Breast epithelium (tissue), 4 donors: ENCODE measurements at regions not wholly inside any gene's neighbourhood (a gene's known extent, or its start where the extent isn't known, plus 50 kb on each side); places are given as distances from the start of the nearest gene placed in this dataset.
"Not testable (repeated sequence)": the region's sequence is repeated elsewhere in the genome, so short reads cannot be mapped to it uniquely, and the experiment has no call there.

ENCODE experiments used
- DNase-seq, 2 donors: peaks; one replicate each; pipeline ENCODE4 v3.0.0-alpha.2; 2019; ENCODE audit warnings: low spot score in 2 of 2
- H3K27ac ChIP-seq, 2 donors: fragments of 200-600 bp; sonication (generic) in 1 of 2; one replicate each; pipeline ENCODE4 v1.5.1; 2016 to 2019; ENCODE audit warnings: mild to moderate bottlenecking in 1 of 2
- H3K27me3 ChIP-seq, 2 donors: fragments of 200-600 bp; sonication (generic) in 1 of 2; one replicate each; pipeline versions ENCODE4 v1.5.1 to v1.6.0; 2017 to 2019; ENCODE audit warnings: control low read depth in 1 of 2, mild to moderate bottlenecking in 1 of 2
- H3K36me3 ChIP-seq: fragments of 200-600 bp; one replicate; pipeline ENCODE4 v1.5.1; 2019
- H3K4me1 ChIP-seq, 2 donors: fragments of 200-600 bp; sonication (generic); one replicate each; pipeline ENCODE4 v1.5.1; 2016 to 2019; ENCODE audit warnings: control low read depth in 1 of 2
- H3K4me3 ChIP-seq, 3 donors: fragments of 200-600 bp; sonication (generic); 1 replicate in 2 of 3; 2 replicates in 1 of 3; pipeline ENCODE4 v1.5.1; 2016 to 2019; ENCODE audit warnings: mild to moderate bottlenecking in 3 of 3, moderate library complexity in 2 of 3
- H3K9me3 ChIP-seq, 2 donors: fragments of 200-600 bp; sonication (generic) in 1 of 2; one replicate each; pipeline ENCODE4 v1.5.1; 2016 to 2019; ENCODE audit warnings: control low read depth in 1 of 2
- CTCF ChIP-seq, 3 donors: fragments of 450-650 bp; IDR thresholded peaks; one replicate each; pipeline ENCODE4 v1.5.1; 2016 to 2017; ENCODE audit warnings: antibody characterized with exemption in 3 of 3, mild to moderate bottlenecking in 3 of 3, moderate library complexity in 3 of 3
- POLR2A ChIP-seq: fragments of 450-650 bp; IDR thresholded peaks from one replicate; pipeline ENCODE4 v1.6.1; 2016; ENCODE audit warnings: antibody characterized with exemption, mild to moderate bottlenecking, moderate library complexity
- POLR2AphosphoS5 ChIP-seq, 3 donors: sonication (generic); formaldehyde crosslinking; IDR thresholded peaks; one replicate each; pipeline ENCODE4 v1.6.1; 2017; ENCODE audit warnings: antibody characterized with exemption in 3 of 3
- intact Hi-C: fragments of 100-400 bp; cut with DNase I; formaldehyde crosslinking; loops from one replicate; pipeline ENCODE4 v1.15.1; 2023; ENCODE audit warnings: low total_unique reads

GRCh38 chr16:88200896-88201185 is 181.9 kb upstream of the ZNF469 start:
- TF ChIP-seq POLR2A (no peak), CTCF (IDR thresholded peaks at IDR 0.05) (no peak), POLR2AphosphoS5 (IDR thresholded peaks at IDR 0.05) (no peak)
- DNase-seq: peak in 1 of 2 donors; percentile 20
- H3K9me3 ChIP-seq: no peaks in the 10 kb centered on the region
- H3K4me1 ChIP-seq: no peaks in the 10 kb centered on the region
- no peak overlapping the region for H3K4me3 ChIP-seq
- intact Hi-C loops: no loop called here
- H3K27ac ChIP-seq: no peak overlapping the region
- no peaks in the 10 kb centered on the region for H3K36me3 ChIP-seq
- H3K27me3 ChIP-seq: no peaks in the 10 kb centered on the region

- intact Hi-C loops, H3K27ac ChIP-seq, H3K9me3 ChIP-seq, H3K4me3 ChIP-seq, H3K36me3 ChIP-seq, H3K27me3 ChIP-seq, H3K4me1 ChIP-seq, DNase-seq: not testable (repeated sequence)
Measured at GRCh38 chr16:88201611-88202010, 181.1 kb upstream of the ZNF469 start.

GRCh38 chr16:88202207-88202745 is 180.5 kb upstream of the ZNF469 start:
- intact Hi-C loops: no loop called here
- Histone ChIP-seq H3K27me3 (no peaks in the 10 kb centered on the region), H3K4me3 (no peak overlapping the region), H3K4me1 (no peaks in the 10 kb centered on the region), H3K9me3 (no peaks in the 10 kb centered on the region), H3K27ac (no peak overlapping the region), H3K36me3 (no peaks in the 10 kb centered on the region)
- TF ChIP-seq CTCF (IDR thresholded peaks at IDR 0.05): no peak
- TF ChIP-seq POLR2AphosphoS5 (IDR thresholded peaks at IDR 0.05): no peak
- no peak for TF ChIP-seq POLR2A
- peak in 1 of 2 donors; percentile 35 for DNase-seq

- DNase-seq: peak in 1 of 2 donors; percentile 50
- intact Hi-C loops, H3K36me3 ChIP-seq, H3K9me3 ChIP-seq, H3K27ac ChIP-seq, H3K27me3 ChIP-seq, H3K4me1 ChIP-seq, H3K4me3 ChIP-seq: not testable (repeated sequence)
Measured at GRCh38 chr16:88202856-88203681, 179.7 kb upstream of the ZNF469 start.

GRCh38 chr16:88204131-88205110 is 178.3 kb upstream of the ZNF469 start:
- intact Hi-C loops, H3K4me1 ChIP-seq, DNase-seq, H3K27ac ChIP-seq, H3K27me3 ChIP-seq, H3K9me3 ChIP-seq, H3K4me3 ChIP-seq, H3K36me3 ChIP-seq: not testable (repeated sequence)

- H3K36me3 ChIP-seq, intact Hi-C loops, H3K9me3 ChIP-seq, H3K27ac ChIP-seq, H3K4me3 ChIP-seq, H3K4me1 ChIP-seq, H3K27me3 ChIP-seq: not testable (repeated sequence)
- peak in 1 of 2 donors; percentile 6 for DNase-seq
Measured at GRCh38 chr16:88205482-88205881, 177.3 kb upstream of the ZNF469 start.

- H3K4me1 ChIP-seq, intact Hi-C loops, H3K27ac ChIP-seq, H3K27me3 ChIP-seq, H3K36me3 ChIP-seq, H3K4me3 ChIP-seq, H3K9me3 ChIP-seq: not testable (repeated sequence)
- peak in 1 of 2 donors; percentile 9 for DNase-seq
Measured at GRCh38 chr16:88206006-88206405, 176.8 kb upstream of the ZNF469 start.

GRCh38 chr16:88206516-88206915 is 176.2 kb upstream of the ZNF469 start:
- H3K9me3 ChIP-seq, H3K27ac ChIP-seq, H3K4me1 ChIP-seq, H3K4me3 ChIP-seq, intact Hi-C loops, H3K27me3 ChIP-seq, H3K36me3 ChIP-seq: not testable (repeated sequence)
- peak in 1 of 2 donors; percentile 22 for DNase-seq
